HG03520 (cell line): ENCODE measurements at regions not wholly inside any gene's neighbourhood (a gene's known extent, or its start where the extent isn't known, plus 50 kb on each side); places are given as distances from the start of the nearest gene placed in this dataset.
A peak's percentile ranks its signal among the peaks of the same experiment; 100 is the strongest.

Experiments
- ATAC-seq: cut with Tn5 transposase; IDR thresholded peaks from one replicate; pipeline ENCODE4 v1.9.1; 2021; ENCODE audit warnings: mild to moderate bottlenecking, moderate library complexity; ENCODE audit not compliant: unreplicated experiment

DNA sequence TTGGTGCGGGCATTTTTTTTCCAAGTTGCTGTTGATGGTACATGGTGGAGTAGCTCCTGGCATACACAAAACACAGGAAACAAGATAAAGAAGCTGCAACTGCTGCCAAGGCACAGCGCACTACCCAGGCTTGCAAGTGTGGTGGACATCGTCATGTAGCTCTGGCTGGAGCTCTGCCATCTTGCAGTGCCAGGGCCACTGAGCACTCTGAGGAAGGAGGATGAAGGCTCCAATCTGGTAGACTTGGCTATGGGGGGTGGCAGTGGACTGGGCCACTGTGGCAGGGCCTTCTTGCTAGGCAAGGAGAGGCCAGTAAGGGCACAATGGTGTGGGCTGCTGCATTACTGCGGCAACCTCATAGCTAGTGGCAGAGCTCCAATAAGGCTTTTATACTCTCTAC, 263.5 kb downstream of the CENPW start:
- ATAC-seq = no peak

DNA sequence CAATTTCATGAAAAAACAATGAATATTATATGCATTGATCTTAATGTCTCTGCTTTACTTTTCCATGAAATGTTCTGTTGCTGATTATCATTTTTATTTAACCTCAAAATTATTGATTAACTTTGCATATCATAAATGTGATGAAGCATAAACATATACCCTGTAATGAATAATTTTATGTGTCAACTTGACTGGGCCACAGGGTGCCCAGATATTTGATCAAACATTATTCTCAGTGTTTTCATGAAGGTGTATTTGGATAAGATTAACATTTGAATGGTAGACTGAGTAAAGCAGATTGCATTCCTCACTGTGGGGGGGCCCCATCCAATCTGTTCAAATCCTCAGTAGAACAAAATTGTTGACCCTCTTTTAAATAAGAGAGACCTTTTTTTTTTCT, 265.2 kb downstream of the CENPW start:
- ATAC-seq = no peak

DNA sequence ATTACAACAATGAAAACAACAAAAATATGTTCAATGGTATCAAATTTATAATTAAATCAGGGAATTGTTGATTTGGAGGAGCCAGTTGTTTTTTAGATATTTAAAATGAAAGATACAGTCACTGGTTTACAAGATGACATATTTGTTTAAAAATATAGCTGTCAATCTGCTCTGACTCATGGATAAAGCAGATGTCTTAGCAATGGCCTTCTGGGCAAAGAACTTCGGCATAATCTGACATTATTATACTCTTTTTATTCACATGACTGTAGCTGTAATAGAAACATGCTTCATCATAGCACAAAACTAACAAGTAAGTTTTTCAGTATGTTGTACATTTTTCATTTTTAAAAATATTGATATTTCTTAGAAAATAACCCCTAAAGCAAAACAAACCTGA, 267.4 kb downstream of the CENPW start:
- no peak for ATAC-seq

DNA sequence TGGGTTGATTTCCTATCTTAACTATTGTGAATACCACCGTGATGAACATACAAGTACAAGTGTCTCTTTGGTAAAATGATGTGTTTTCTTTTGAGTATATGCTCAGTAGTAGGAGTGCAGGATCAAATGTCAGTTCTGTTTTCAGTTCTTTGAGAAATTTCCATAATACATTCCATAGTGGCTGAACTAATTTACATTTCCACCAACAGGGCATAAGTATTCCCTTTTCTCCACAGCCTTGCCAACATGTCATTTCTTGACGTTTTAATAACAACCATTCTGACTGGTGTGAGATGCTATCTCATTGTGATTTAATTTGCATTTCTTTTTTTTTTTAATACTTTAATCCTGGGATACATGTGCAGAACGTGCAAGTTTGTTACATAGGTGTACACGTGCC, 268.8 kb downstream of the CENPW start:
- ATAC-seq = no peak

DNA sequence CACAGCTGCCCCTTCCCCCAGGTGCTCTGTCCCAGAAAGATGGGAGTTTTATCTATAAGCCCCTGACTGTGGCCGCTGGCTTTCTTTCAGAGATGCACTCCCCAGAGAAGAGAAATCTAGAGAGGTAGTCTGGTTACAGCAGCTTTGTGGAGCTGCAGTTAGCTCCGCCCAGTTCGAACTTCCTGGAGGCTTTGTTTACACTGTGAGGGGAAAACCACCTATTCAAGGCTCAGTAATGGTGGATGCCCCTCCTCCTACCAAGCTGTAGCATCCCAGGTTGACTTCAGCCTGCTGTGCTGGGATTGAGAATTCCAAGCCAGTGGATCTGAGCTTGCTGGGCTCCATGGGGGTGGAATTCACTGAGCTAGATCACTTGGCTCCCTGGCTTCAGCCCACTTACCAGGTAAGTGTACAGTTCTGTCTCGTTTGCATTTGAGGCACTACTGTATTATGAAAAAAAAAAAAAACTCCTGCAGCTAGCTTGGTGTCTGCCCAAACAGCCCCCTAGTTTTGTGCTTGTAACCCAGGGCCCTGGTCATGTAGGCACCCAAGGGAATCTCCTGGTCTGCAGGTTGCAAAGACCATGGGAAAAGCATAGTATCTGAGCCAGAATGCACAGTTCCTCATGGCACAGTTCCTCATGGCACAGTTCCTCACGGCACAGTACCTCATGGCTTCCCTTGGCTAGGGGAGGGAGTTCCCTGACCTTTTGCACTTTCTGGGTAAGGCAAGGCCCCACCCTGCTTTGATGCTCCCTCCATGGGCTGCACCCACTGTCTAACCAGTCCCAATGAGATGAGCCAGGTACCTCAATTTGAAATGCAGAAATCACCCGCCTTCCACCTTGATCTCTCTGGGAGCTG, 275.0 kb downstream of the CENPW start:
- peak; percentile 71 for ATAC-seq

DNA sequence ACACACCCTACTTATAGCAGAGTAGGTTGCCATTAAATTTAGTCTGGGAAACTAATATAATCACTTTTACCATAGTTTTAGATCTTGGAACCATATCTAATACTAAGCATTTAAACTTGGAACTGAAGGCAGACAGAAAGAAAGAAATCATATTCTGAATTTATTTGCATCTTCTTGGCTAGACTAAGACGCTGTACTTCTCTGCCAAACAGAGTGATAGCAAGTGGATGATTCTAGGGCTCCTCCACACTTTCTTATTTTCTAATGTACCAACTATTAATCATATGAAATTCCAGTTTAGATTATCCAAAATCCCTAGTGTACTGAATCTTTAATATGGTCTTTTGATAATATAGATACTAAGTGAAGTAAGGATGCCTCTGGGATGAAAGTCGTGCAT, 277.0 kb downstream of the CENPW start:
- ATAC-seq = no peak

DNA sequence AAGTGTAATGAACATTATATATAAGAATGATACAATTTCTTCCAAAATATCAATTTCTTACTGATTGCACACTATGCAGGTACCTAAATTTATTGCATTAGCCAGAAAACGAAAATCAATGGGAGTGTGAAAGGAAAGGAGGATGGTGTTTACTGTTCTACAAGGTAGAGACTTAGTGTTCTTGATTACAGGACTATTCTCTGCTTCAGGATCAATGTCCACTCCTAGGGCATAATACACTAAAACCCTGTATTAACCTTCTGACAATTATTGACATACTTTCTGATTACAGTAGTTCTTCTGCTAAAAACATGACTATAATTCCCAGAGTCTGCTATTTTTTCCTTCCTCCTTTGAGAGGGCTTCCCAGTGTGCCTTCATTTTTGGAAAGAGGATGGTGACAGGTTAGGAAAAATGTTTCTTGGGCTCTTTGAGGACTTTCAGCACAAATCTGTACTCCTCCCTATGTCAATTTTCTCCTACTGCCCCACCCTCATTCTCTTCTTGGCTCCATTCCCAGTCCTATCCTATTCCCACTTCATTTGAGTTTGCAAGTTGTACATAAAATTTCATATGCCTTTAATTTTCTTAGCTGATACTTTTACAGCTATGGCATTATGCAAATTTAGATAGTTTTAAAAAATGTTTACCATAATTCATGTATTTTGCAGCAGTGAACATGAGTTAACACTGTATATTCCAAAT, 278.9 kb downstream of the CENPW start:
- no peak for ATAC-seq

DNA sequence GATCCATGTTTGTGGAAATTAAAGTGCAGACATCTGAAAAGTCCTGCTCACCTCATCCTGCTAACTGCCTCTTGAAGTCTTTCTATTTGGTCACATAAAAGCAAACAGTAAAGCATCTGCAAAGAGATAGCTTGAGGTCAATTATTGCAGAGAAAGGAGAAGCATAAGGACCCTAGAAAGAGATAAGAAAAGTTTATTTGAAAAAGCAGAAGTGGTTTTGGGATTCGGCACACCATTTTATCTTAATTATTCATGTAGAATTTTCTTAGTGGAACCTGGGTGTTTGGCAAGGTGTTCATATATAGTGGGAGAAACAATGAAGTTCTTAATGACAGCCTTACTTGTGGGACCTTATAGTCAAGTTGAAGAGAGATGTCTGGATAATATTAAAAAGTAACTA, 280.8 kb downstream of the CENPW start:
- ATAC-seq = no peak

DNA sequence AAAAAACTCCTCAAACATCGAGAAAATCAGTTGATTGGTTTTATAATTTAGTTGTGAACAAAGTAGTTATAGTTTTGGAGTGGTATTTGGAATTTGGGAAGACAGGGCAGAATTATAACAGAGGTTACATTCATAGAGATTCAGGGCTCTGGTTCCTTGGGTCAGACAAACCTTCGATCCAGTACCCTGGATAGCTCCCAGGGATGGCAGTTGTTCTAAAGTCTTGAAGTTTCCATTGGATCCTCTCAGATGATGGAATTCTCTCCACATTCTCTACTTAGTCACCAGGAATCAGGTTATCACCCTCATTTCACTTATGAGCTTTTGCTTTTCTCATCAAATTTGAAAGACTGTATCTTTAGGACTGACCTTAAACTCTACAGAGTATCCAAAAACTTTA, 285.1 kb downstream of the CENPW start:
- no peak for ATAC-seq

DNA sequence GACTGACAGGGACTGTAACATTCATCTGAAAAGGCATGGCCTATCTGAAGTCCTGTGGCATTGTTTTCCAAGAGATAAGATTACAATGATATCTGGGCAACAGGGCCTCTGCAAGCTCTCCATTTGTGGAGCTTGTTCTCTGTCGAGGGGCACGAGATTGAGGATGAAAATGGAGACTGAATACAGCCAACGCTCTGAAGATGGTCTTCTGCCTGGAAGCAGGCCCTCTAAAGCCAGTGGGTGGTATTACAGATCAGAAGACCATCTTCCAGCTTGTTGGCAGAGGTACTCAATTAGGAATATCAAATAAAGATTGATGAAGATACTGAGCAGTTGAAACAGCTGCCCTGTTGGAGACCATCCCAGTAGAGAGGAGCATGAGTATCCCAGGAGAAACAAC, 288.2 kb downstream of the CENPW start:
- no peak for ATAC-seq

DNA sequence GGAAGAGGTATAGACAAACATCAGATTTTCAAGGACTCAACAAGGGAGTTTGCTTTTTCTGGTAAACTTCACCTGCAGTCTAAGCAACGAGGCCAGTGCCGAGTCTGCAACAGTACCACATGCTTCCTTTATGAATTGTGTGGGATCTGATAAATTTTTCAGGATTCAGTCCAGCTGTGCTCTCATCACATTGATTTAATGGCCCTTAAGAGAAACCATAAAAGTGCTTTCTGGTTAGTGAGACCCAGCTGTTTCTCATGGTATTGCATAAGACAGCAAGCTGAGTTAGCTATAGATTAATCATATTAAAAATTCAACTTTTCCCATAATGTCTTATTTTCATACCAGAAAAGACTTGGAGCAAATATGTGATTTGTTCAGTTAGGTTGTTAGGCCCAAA, 291.4 kb downstream of the CENPW start:
- ATAC-seq = no peak

DNA sequence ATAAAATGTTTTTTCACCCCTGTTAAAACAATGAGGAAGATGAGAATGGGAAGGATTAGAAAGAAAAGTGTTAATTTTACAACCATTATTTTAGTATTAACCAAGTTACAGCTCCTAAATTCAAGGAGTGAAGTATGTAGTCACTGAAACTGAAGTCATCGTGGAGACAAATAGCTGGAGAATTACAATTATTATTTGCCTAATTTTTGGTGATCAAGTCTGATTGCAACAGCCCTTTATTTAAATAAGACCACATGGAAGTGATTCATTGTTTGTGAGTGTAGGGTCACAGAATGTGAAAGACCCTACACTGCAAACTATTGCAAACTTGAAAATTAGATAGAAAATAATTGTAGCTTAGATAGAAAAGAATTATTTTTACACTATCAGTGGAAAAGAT, 292.4 kb downstream of the CENPW start:
- no peak for ATAC-seq

DNA sequence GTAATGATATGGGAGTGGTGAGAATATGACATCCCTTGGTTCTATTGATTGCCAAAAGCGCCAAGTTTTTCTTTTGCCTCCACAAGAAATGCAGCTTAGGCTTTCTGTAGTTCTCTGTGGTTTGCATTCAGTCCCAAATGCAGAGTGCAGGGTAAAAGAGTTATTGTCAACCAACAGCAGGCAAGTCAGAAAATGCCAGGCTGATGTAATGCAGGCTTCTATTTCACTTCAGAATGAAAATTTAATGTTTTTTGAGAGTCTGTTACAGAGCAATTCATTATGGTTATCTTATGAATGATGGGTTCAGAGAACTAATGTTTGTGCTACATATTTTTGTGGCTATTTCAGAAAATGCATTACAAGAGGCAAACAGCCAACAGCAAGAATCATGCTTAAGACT, 293.5 kb downstream of the CENPW start:
- no peak for ATAC-seq

DNA sequence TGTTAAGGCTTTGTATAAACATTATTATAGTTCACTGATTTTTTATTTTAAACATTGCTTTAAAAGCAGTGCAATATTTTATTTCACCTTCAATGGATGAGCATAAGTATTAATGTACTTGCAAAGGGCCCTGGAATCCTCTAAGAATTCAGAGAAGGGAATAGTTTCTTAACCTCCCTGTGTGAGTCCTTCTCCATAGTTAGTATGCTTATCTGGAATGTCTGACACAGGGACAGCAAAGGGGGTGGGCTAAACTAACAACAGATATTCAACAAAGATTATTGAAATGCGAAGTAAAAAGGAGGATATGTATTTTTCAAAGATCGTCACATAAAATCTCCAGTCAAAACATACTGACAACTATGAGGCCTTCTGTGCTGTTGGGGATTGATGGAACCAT, 300.4 kb downstream of the CENPW start:
- no peak for ATAC-seq

DNA sequence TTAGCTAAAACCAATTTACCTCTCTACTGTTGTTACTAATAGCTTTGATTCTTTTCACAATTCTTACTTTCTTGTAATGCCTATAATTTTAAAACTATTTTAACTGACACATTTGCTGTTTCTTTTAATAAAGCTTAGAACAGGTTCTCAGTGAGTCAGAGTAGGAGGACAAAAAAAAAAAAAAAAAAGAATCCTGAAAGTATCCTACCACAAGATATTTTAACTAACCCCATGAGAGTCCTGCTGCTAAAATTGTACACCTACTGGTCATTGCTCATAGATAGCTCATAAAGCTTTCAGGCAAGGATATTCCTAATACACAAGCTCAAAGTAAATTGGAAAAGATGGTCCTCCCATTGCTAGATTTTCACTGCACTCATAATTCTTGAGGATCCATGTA, 301.0 kb downstream of the CENPW start:
- ATAC-seq = no peak

DNA sequence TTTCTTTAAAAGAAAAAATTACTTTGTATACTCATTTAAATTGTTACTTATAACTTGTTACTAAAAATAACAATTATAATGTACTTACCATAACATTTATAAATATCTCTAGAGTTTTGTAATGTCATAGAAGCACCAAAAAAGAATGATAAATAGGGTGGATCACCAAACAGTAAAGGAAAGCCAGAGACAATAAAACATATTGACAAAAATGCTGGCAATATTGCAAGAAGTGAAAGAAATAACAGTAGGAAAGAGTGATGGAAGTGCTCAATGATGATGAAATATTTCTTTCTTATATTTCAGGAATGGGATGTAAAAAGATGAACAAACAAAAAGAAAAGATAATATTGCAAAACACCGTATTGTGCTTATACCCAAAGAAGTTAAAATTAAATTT, 301.7 kb downstream of the CENPW start:
- ATAC-seq = no peak

DNA sequence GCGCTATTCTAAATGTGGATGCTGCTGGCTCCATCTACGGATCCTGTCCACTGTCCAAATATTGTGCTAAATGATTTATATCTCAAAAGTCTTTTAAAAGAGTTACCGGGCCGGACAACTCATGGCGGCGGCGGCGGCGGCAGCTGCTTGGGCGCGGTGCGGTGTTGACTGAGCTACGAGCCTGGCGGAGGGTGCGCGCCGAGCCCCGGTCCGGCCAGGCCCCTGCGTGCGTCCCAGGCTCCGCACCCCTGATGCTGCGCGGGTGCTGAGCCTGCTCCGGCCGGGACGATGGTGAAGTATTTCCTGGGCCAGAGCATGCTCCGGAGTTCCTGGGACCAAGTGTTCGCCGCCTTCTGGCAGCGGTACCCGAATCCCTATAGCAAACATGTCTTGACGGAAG, 303.4 kb downstream of the CENPW start:
- no peak for ATAC-seq

DNA sequence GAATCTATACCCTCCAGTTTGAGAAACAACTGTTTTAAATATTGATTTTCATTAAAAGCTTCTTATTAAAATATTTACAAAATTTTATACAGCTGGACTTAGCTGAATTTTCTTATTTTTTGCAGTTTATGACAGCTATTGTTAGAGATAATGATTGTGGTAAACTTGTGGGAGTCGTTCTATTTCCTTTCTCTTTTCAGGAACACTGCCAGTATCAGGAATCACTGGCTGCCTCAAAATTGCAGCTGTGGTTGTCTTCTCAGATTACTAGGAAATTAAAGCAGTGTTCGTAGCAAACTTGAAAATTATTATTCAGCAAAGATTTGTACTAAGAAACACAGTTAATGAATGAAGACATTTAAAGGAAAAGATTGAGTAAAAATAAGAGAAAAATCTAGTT, 311.0 kb downstream of the CENPW start:
- ATAC-seq = no peak

DNA sequence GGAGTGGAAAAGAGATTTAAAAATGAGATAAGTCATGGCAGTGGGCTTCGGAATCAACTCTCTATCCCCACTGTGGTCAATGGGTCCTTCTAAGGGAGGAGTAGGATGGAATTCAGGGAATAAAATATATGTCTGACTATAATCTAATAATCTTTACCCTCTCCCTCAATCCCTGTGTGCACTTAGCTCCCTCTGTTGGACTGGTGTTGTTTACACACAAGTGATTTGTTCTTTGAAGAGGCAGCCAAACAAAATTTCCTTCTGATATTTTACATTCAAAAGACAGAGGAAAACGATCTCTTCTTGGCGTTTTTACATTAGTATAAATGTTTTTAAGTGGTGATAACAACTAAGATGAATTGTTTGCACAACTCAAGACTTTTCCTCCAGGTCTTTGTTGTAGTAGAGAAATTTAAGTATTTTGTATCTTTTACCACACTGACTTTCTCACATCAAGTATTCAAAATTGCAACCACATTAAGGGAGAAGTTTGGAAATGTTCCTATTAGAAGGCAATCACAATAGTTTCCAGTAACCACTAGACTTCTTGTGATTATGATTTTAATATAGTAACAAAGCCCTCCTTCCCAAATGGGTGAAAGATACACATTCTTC, 317.8 kb downstream of the CENPW start:
- no peak for ATAC-seq

DNA sequence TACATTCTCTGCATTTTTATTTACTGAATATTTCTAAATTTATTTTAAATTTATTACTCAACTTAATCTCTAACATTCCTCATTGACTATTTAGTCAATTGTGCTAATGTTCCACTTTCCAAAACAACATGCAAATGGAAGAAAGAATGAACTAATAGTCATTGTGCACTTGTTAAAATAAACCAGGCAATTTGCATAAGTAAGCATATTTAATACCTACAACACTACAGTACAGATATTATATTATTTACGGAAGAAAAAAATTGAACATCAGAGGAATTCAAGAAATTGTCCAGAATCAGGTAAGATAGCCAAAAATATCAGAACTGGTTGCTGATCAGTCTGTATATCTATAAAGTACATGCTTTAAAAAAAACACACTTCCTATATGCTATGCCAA, 320.5 kb downstream of the CENPW start:
- ATAC-seq = no peak

DNA sequence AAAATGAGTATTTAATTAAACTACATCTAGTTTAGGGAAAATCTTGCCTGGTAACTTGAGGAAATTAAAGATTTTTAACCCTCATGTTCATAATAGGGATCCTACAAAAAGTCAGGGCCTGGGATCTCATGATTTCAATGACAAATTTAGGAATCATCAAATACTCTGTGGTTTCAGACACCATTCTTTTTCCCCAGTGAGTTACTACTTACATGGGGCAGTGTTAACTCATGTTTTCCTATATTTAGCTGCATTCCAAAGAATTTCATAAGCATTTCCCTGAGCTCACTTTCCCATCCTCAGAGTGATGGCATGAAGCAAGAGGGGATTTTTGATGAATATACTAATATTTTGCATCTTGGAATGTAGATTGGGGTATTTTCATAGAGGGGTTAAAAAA, 321.7 kb downstream of the CENPW start:
- no peak for ATAC-seq

DNA sequence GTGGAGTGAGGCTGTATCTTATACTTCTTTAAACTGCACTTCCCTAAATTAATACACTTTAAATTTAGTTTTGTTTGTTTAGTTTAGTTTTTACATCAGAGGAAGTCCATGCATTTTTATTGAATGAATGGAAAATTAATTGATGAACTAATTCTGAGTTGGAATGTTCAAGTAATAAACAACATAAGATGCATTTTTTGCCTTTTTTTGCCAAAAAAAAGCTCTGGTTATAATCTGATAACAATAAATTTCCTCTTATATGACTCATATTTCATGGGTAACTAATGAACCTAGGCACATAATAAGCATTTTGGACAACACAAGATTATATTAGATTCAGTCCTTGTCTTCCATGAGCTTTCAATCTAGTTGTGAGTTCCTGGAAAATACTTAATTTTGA, 323.1 kb downstream of the CENPW start:
- ATAC-seq = no peak
